HG02870 (cell line): ENCODE measurements at regions not wholly inside any gene's neighbourhood (a gene's known extent, or its start where the extent isn't known, plus 50 kb on each side); places are given as distances from the start of the nearest gene placed in this dataset.

Experiments used
- ATAC-seq: cut with Tn5 transposase; IDR thresholded peaks from one replicate; pipeline ENCODE4 v1.9.1; 2021; ENCODE audit warnings: mild to moderate bottlenecking, moderate library complexity; ENCODE audit not compliant: unreplicated experiment

- ATAC-seq, result peak; percentile 53
These were observed 92.4 kb downstream of the SOCS6 start for GRCh38 chr18:70380915-70381896.
